NCI-H1417 (cell line): ENCODE measurements at regions not wholly inside any gene's neighbourhood (a gene's known extent, or its start where the extent isn't known, plus 50 kb on each side); places are given as distances from the start of the nearest gene placed in this dataset.
"Not testable (repeated sequence)": the region's sequence is repeated elsewhere in the genome, so short reads cannot be mapped to it uniquely, and the experiment has no call there.

ENCODE experiments used
- DNase-seq, 3 experiments: peaks; one replicate each; lab custom pipeline; 2025; lab: John Stamatoyannopoulos, UW

- DNase-seq: no peak
Measured at GRCh38 chr5:125673359-125673950, 749.8 kb upstream of the GRAMD2B start.

- no peak for DNase-seq
Measured at GRCh38 chr5:125679522-125679921, 743.7 kb upstream of the GRAMD2B start.

GRCh38 chr5:125683669-125684068, 739.5 kb upstream of the GRAMD2B start:
- no peak for DNase-seq

- DNase-seq: no peak
Measured at GRCh38 chr5:125685771-125686170, 737.4 kb upstream of the GRAMD2B start.

GRCh38 chr5:125691738-125692530, 731.3 kb upstream of the GRAMD2B start:
- DNase-seq: not testable (repeated sequence)

- DNase-seq: no peak
Measured at GRCh38 chr5:125695996-125696655, 727.1 kb upstream of the GRAMD2B start.

- DNase-seq: no peak
Measured at GRCh38 chr5:125696762-125697161, 726.4 kb upstream of the GRAMD2B start.

- DNase-seq: no peak
Measured at GRCh38 chr5:125698420-125698819, 724.8 kb upstream of the GRAMD2B start.

GRCh38 chr5:125699860-125700259, 723.3 kb upstream of the GRAMD2B start:
- DNase-seq: peak in 1 of 3 experiments; percentile 64

- peak; percentile 46 to 81 (median 80) for DNase-seq
Measured at GRCh38 chr5:125700380-125700861, 722.8 kb upstream of the GRAMD2B start.

GRCh38 chr5:125703616-125704015, 719.6 kb upstream of the GRAMD2B start:
- no peak for DNase-seq

- no peak for DNase-seq
Measured at GRCh38 chr5:125704888-125705287, 718.3 kb upstream of the GRAMD2B start.

GRCh38 chr5:125708583-125708982, 714.6 kb upstream of the GRAMD2B start:
- no peak for DNase-seq

GRCh38 chr5:125710745-125711144, 712.5 kb upstream of the GRAMD2B start:
- DNase-seq: no peak

GRCh38 chr5:125712397-125712796, 710.8 kb upstream of the GRAMD2B start:
- no peak for DNase-seq

GRCh38 chr5:125713109-125713805, 710.0 kb upstream of the GRAMD2B start:
- no peak for DNase-seq

- peak in 1 of 3 experiments; percentile 58 for DNase-seq
Measured at GRCh38 chr5:125715216-125715615, 708.0 kb upstream of the GRAMD2B start.

- no peak for DNase-seq
Measured at GRCh38 chr5:125717209-125717608, 706.0 kb upstream of the GRAMD2B start.

- DNase-seq: peak; percentile 78 to 96 (median 95)
Measured at GRCh38 chr5:125719681-125720347, 703.4 kb upstream of the GRAMD2B start.

- DNase-seq: no peak
Measured at GRCh38 chr5:125720348-125720685, 702.9 kb upstream of the GRAMD2B start.

GRCh38 chr5:125720721-125721120, 702.5 kb upstream of the GRAMD2B start:
- no peak for DNase-seq

- no peak for DNase-seq
Measured at GRCh38 chr5:125722550-125722949, 700.7 kb upstream of the GRAMD2B start.
